Kidney (tissue), 13 donors: ENCODE measurements at regions not wholly inside any gene's neighbourhood (a gene's known extent, or its start where the extent isn't known, plus 50 kb on each side); places are given as distances from the start of the nearest gene placed in this dataset.

Experiments used
- DNase-seq, 5 donors: peaks; one replicate each; pipeline ENCODE4 v3.0.0-alpha.2; 2013 to 2020
- FAIRE-seq: peaks from 2 replicates; lab custom pipeline; 2012; peaks lifted over from hg19 to GRCh38; lab: Jason Lieb, UNC
- H3K27ac ChIP-seq, 2 donors: one replicate each; pipeline ENCODE4 v1.7.0; 2013; ENCODE audit warnings: low read depth in 2 of 2, low read length in 2 of 2, inconsistent platforms in 1 of 2
- H3K27me3 ChIP-seq: one replicate; pipeline ENCODE4 v1.7.1; 2013; ENCODE audit warnings: low read length, inconsistent platforms; ENCODE audit not compliant: control insufficient read depth, insufficient read depth
- H3K36me3 ChIP-seq, 3 donors: one replicate each; pipeline versions ENCODE4 v1.7.0 to v1.7.1; 2013; ENCODE audit warnings: low read length in 3 of 3, control low read depth in 1 of 3, inconsistent platforms in 1 of 3; ENCODE audit not compliant: insufficient read depth in 3 of 3, control insufficient read depth in 2 of 3
- H3K4me1 ChIP-seq, 3 donors: one replicate each; pipeline versions ENCODE4 v1.7.0 to v1.7.1; 2013; ENCODE audit warnings: low read length in 3 of 3, inconsistent platforms in 1 of 3, low read depth in 1 of 3; ENCODE audit not compliant: control insufficient read depth in 2 of 3, insufficient read depth in 2 of 3
- H3K4me3 ChIP-seq, 3 donors: one replicate each; pipeline versions ENCODE4 v1.7.0 to v1.8.1; 2013; ENCODE audit warnings: low read length in 3 of 3, control low read depth in 1 of 3, inconsistent platforms in 1 of 3
- H3K9ac ChIP-seq, 3 donors: one replicate each; pipeline versions ENCODE4 v1.7.0 to v1.7.1; 2013; ENCODE audit warnings: low read length in 3 of 3, control low read depth in 1 of 3, inconsistent platforms in 1 of 3
- H3K9me3 ChIP-seq, 3 donors: one replicate each; pipeline versions ENCODE4 v1.7.0 to v1.7.1; 2013; ENCODE audit warnings: low read length in 3 of 3, control low read depth in 1 of 3, inconsistent platforms in 1 of 3; ENCODE audit not compliant: control insufficient read depth in 2 of 3, insufficient read depth in 1 of 3
- intact Hi-C: fragments of 100-400 bp; cut with DNase I; formaldehyde crosslinking; loops from one replicate; pipeline ENCODE4 v1.11.1; 2022
- TF ChIP-seq, protein P1 (sequence below): IDR thresholded peaks from 3 replicates; pipeline ENCODE4 v1.5.1; 2012; ENCODE audit warnings: mild to moderate bottlenecking, moderate library complexity, borderline replicate concordance; ENCODE audit not compliant: insufficient read depth; ENCODE audit errors: extremely low read depth
- donor health status: control.
- donor health status: control.
- donor health status: control.
- donor health status: control.
- donor health status: control.
- donor health status: DM: yes; HTN: yes; CAD: no.
- donor health status: Normal renal cell carcinoma (clear cell type).

DNA sequence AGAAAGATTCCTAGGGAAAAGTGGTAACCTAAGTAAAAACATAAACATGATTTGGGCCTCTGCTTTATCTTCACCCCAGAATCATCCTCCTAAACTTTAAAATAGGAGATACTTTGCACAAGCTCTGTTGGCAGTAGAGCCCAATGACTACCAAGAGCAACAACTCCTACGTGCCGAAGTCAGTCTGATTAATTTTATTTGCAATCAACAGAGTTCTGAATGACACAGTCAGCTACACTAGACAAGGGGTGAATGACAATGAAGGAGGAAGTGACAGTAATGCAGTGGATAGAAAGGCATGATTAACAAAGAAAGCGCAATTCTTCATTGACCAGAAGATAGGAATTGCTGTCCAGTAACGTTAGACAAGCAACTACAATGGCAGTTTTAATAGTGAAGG is 957.9 kb upstream of the USP15 start:
- Histone ChIP-seq H3K4me1 (no peaks in the 10 kb centered on the region), H3K27ac (no peak overlapping the region), H3K9me3 (peaks cover 0 to 2% (median 0%) of the 10 kb centered on the region in 3 donors), H3K36me3 (no peaks in the 10 kb centered on the region), H3K9ac (no peak overlapping the region), H3K27me3 (no peaks in the 10 kb centered on the region), H3K4me3 (no peak overlapping the region)
- intact Hi-C loops = no loop called here
- no peak for DNase-seq
- no peak for FAIRE-seq
- TF ChIP-seq, protein P1, sequence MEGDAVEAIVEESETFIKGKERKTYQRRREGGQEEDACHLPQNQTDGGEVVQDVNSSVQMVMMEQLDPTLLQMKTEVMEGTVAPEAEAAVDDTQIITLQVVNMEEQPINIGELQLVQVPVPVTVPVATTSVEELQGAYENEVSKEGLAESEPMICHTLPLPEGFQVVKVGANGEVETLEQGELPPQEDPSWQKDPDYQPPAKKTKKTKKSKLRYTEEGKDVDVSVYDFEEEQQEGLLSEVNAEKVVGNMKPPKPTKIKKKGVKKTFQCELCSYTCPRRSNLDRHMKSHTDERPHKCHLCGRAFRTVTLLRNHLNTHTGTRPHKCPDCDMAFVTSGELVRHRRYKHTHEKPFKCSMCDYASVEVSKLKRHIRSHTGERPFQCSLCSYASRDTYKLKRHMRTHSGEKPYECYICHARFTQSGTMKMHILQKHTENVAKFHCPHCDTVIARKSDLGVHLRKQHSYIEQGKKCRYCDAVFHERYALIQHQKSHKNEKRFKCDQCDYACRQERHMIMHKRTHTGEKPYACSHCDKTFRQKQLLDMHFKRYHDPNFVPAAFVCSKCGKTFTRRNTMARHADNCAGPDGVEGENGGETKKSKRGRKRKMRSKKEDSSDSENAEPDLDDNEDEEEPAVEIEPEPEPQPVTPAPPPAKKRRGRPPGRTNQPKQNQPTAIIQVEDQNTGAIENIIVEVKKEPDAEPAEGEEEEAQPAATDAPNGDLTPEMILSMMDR = no peak

DNA sequence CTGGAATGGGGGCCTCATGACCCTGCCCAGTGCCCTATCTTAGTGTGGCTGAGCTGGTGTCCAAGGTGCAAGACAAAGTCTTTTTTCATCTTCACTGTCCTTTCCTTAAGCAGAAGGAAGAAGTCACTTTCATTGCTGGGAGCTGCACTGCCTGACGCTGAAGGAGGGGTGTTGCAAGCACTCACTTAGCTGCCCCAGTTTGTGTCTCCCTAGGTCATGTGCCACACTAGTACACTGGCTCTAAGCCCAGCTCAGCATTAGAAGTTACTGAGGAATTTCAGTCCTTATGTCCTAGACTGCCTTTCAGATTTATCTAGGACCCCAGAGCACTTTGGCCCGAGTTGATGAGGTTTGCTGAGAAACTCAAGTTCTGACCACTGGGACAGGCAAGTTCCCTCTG is 952.0 kb upstream of the USP15 start:
- intact Hi-C loops = no loop called here
- DNase-seq (no peak), FAIRE-seq (no peak)
- Histone ChIP-seq H3K4me3 (no peak overlapping the region), H3K27ac (no peak overlapping the region), H3K36me3 (no peaks in the 10 kb centered on the region), H3K27me3 (no peaks in the 10 kb centered on the region), H3K9me3 (no peaks in the 10 kb centered on the region), H3K4me1 (no peaks in the 10 kb centered on the region), H3K9ac (no peak overlapping the region)
- TF ChIP-seq, protein P1 = no peak

DNA sequence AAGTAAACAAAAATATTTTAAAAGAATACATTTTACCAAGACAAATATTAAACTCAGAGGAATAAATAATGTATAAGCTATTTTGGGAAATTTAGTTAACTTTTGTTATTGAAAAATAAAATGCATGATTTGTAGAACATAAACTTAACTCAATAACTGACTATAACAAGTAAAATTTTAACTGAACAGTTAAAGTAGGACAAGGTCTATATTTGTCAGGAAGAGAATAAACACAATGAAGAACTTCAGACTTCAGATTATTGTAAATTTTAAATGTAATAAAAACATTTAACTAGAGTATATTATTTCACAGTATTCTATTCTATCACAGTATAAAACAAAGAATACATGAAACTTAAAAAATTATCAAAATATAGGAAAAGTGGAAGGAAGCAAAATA is 948.8 kb upstream of the USP15 start:
- Histone ChIP-seq H3K36me3 (no peaks in the 10 kb centered on the region), H3K9ac (no peak overlapping the region), H3K27ac (no peak overlapping the region), H3K27me3 (no peaks in the 10 kb centered on the region), H3K9me3 (no peaks in the 10 kb centered on the region), H3K4me3 (no peak overlapping the region), H3K4me1 (no peaks in the 10 kb centered on the region)
- DNase-seq (no peak), FAIRE-seq (no peak)
- intact Hi-C loops = no loop called here
- TF ChIP-seq, protein P1 = no peak

DNA sequence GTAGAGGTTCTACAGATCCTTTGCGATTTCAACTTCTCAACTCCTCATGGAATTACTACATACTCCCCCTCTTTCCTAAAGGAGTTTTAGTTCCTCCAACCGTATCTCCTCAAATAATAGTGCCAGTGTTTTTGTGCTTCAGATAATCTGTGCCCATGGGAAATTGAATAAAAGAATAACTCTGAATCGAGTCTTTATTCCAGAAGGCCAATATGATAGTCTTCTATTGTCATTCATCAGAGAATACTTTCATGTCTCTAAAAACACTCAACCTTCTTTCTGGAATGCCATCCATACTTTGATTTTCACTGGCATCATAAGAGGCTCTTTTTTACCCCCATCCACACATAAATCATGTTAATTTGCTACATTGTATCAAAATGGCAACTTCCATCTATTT is 911.3 kb upstream of the USP15 start:
- no peak overlapping the region for H3K4me3 ChIP-seq
- H3K9me3 ChIP-seq = no peaks in the 10 kb centered on the region
- FAIRE-seq (no peak), DNase-seq (no peak)
- H3K9ac ChIP-seq = no peak overlapping the region
- no peak overlapping the region for H3K27ac ChIP-seq
- intact Hi-C loops = no loop called here
- no peaks in the 10 kb centered on the region for H3K4me1 ChIP-seq
- no peaks in the 10 kb centered on the region for H3K36me3 ChIP-seq
- no peaks in the 10 kb centered on the region for H3K27me3 ChIP-seq
- TF ChIP-seq, protein P1 = no peak
